Retinal pigment epithelial cell (primary cell): ENCODE measurements at regions not wholly inside any gene's neighbourhood (a gene's known extent, or its start where the extent isn't known, plus 50 kb on each side); places are given as distances from the start of the nearest gene placed in this dataset.

Experiments
- DNase-seq: peaks from one replicate; pipeline ENCODE4 v3.0.0-alpha.2; 2010; ENCODE audit warnings: low read depth
- H3K4me3 ChIP-seq: 2 replicates; pipeline ENCODE4 v1.5.1; 2011; ENCODE audit warnings: mild to moderate bottlenecking, low read length, control low read depth, moderate library complexity
- TF ChIP-seq, protein P1 (sequence below): conservative IDR thresholded peaks from 2 replicates; pipeline ENCODE4 v1.5.1; 2011; ENCODE audit warnings: low read depth, low read length, control low read depth, inconsistent platforms

- no peak for DNase-seq
- TF ChIP-seq, protein P1, sequence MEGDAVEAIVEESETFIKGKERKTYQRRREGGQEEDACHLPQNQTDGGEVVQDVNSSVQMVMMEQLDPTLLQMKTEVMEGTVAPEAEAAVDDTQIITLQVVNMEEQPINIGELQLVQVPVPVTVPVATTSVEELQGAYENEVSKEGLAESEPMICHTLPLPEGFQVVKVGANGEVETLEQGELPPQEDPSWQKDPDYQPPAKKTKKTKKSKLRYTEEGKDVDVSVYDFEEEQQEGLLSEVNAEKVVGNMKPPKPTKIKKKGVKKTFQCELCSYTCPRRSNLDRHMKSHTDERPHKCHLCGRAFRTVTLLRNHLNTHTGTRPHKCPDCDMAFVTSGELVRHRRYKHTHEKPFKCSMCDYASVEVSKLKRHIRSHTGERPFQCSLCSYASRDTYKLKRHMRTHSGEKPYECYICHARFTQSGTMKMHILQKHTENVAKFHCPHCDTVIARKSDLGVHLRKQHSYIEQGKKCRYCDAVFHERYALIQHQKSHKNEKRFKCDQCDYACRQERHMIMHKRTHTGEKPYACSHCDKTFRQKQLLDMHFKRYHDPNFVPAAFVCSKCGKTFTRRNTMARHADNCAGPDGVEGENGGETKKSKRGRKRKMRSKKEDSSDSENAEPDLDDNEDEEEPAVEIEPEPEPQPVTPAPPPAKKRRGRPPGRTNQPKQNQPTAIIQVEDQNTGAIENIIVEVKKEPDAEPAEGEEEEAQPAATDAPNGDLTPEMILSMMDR, result no peak
- no peak overlapping the region for H3K4me3 ChIP-seq
These were observed 462.3 kb upstream of the JARID2 start for GRCh38 chr6:14783594-14783993.

GRCh38 chr6:14784596-14785492 lies 461.0 kb upstream of the JARID2 start:
- TF ChIP-seq, protein P1, result no peak
- DNase-seq, result no peak
- no peak overlapping the region for H3K4me3 ChIP-seq

DNA sequence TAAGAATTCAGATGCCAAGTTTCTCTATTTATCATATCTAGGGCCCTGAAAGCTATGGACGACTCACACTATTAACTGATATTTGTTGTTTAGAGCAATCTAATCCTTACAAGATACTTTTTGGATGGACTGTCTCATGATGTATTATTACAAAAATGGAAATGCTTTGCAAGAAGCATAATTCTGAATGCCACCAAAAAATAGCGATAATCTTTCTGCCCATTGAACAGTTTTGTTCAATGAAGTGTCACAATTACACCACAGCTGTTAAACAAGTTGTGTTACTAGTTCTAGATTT lies 460.4 kb upstream of the JARID2 start:
- TF ChIP-seq, protein P1, result no peak
- H3K4me3 ChIP-seq, result no peak overlapping the region
- no peak for DNase-seq

DNA sequence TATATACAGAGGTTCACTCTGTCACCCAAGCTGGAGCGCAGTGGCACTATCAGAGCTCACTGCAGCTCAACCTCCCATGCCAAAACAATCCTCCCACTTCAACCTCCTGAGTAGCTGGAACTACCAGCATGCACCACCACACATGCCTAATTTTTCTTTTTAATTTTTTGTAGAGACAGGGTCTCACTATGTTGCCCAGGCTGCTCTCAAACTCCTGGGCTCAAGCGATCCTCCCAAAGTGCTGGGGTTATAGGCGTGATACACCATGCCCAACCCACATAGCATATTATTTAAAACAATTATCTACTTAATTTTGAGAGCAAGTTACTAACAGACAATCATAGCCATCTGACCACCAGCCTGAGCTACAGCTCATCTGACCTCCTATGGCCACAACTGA lies 459.9 kb upstream of the JARID2 start:
- DNase-seq, result no peak
- TF ChIP-seq, protein P1, result no peak
- H3K4me3 ChIP-seq, result no peak overlapping the region

GRCh38 chr6:14786455-14786854 lies 459.4 kb upstream of the JARID2 start:
- no peak for DNase-seq
- TF ChIP-seq, protein P1, result no peak
- no peak overlapping the region for H3K4me3 ChIP-seq

DNA sequence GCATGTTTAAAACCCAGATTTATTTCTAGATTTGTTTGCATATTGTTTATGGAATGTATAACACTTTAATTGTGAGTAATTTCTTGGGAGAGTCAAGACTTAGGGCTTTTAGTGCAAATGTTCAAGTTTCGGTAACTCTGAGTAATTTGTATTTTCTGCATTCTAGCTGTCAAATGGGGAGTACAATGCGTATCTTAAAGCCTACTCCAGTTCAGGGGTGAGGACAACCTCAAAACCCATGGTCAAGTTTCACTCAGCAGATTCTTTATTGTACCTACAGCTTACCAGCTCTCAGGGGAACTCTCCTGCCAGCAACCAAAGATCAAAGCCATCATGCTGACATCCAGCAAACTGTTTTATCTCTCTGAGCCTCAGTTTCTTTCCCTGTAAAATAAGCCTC lies 458.6 kb upstream of the JARID2 start:
- no peak overlapping the region for H3K4me3 ChIP-seq
- DNase-seq, result no peak
- TF ChIP-seq, protein P1, result no peak

DNA sequence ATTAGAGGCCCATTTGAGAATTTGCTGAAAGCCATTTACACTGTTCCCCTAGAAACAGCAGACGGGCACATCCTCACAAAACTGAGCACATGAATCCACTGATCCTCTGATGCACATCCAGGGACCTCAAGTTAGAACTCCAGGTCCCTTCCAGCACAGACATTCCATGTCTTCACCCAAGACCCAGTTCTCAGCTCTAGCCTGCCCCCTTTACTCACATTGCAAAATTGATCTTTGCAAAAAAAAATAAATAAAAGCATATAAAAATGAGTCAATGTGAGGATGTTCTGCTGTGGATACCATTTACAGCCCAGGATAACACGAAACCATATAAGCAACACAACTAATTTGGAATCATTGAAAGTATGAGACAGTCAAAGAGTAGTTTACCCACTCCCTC lies 458.2 kb upstream of the JARID2 start:
- no peak for DNase-seq
- no peak overlapping the region for H3K4me3 ChIP-seq
- TF ChIP-seq, protein P1, result peak; percentile 30
